ENCODE measurements at regions not wholly inside any gene's neighbourhood (a gene's known extent, or its start where the extent isn't known, plus 50 kb on each side); places are given as distances from the start of the nearest gene placed in this dataset.

GRCh38 chr16:52756812-52757517 is 210.0 kb upstream of the TOX3 start:
- H3K27me3 ChIP-seq = peaks cover 3% of the 10 kb centered on the region
- H3K4me1 ChIP-seq (ENCODE audit: low read depth) = no peaks in the 10 kb centered on the region
- no peaks in the 10 kb centered on the region for H3K9me3 ChIP-seq (ENCODE audit: low read depth)
- no peak for TF ChIP-seq CTCF (IDR thresholded peaks at IDR 0.05; ENCODE audit: low read depth, low read length)
- no peak overlapping the region for H3K4me3 ChIP-seq
- H3K36me3 ChIP-seq = no peaks in the 10 kb centered on the region
- no peak overlapping the region for H3K27ac ChIP-seq
- no peak for DNase-seq (ENCODE audit: low read depth in 1 of 2, low spot score in 1 of 2)

GRCh38 chr16:52755396-52755795 is 208.5 kb upstream of the TOX3 start:
- no peaks in the 10 kb centered on the region for H3K9me3 ChIP-seq (ENCODE audit: low read depth)
- peaks cover 3% of the 10 kb centered on the region for H3K27me3 ChIP-seq
- no peaks in the 10 kb centered on the region for H3K36me3 ChIP-seq
- no peak for TF ChIP-seq CTCF (IDR thresholded peaks at IDR 0.05; ENCODE audit: low read depth, low read length)
- no peak overlapping the region for H3K27ac ChIP-seq
- no peak for DNase-seq (ENCODE audit: low read depth in 1 of 2, low spot score in 1 of 2)
- no peaks in the 10 kb centered on the region for H3K4me1 ChIP-seq (ENCODE audit: low read depth)
- H3K4me3 ChIP-seq = no peak overlapping the region

GRCh38 chr16:52751035-52751434 is 204.1 kb upstream of the TOX3 start:
- H3K4me3 ChIP-seq = no peak overlapping the region
- DNase-seq (ENCODE audit: low read depth in 1 of 2, low spot score in 1 of 2) = no peak
- no peaks in the 10 kb centered on the region for H3K4me1 ChIP-seq (ENCODE audit: low read depth)
- H3K27ac ChIP-seq = no peak overlapping the region
- peaks cover 3% of the 10 kb centered on the region for H3K27me3 ChIP-seq
- TF ChIP-seq CTCF (IDR thresholded peaks at IDR 0.05; ENCODE audit: low read depth, low read length) = no peak
- H3K9me3 ChIP-seq (ENCODE audit: low read depth) = no peaks in the 10 kb centered on the region
- H3K36me3 ChIP-seq = no peaks in the 10 kb centered on the region

- Histone ChIP-seq H3K9me3 (ENCODE audit: low read depth) (no peaks in the 10 kb centered on the region), H3K4me1 (ENCODE audit: low read depth) (no peaks in the 10 kb centered on the region), H3K27ac (no peak overlapping the region), H3K36me3 (no peaks in the 10 kb centered on the region), H3K27me3 (peaks cover 6% of the 10 kb centered on the region), H3K4me3 (no peak overlapping the region)
- TF ChIP-seq CTCF (IDR thresholded peaks at IDR 0.05; ENCODE audit: low read depth, low read length) = no peak
- no peak for DNase-seq (ENCODE audit: low read depth in 1 of 2, low spot score in 1 of 2)
Observed at GRCh38 chr16:52748741-52749140, 201.8 kb upstream of the TOX3 start.

GRCh38 chr16:52747088-52747595 is 200.2 kb upstream of the TOX3 start:
- DNase-seq (ENCODE audit: low read depth in 1 of 2, low spot score in 1 of 2) = no peak
- no peaks in the 10 kb centered on the region for H3K4me1 ChIP-seq (ENCODE audit: low read depth)
- no peaks in the 10 kb centered on the region for H3K9me3 ChIP-seq (ENCODE audit: low read depth)
- H3K4me3 ChIP-seq = no peak overlapping the region
- TF ChIP-seq CTCF (IDR thresholded peaks at IDR 0.05; ENCODE audit: low read depth, low read length) = no peak
- peaks cover 5% of the 10 kb centered on the region for H3K27me3 ChIP-seq
- H3K27ac ChIP-seq = no peak overlapping the region
- no peaks in the 10 kb centered on the region for H3K36me3 ChIP-seq

Measured in cardiac muscle cell (in vitro differentiated cells and primary cell).